ENCODE measurements at regions not wholly inside any gene's neighbourhood (a gene's known extent, or its start where the extent isn't known, plus 50 kb on each side); places are given as distances from the start of the nearest gene placed in this dataset.

DNA sequence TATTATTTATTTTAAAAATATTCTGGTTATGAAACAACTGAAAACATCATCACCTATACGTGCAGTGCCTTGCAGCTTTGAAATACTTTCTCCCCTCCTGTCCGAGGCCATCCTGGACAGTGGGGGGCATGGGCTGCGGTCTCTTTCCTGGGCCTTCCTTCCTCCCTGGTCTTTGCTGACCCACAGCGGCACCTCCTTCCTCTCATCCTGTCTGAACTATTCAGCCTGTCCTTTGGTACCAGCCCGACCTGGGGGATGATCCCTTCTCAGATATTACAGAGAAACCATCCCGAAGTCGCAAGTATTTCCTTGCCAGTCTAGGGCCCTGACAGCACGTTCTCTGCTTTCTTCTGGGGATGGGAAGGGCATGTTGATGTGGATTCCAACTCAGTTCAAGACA, 736.6 kb upstream of the HS6ST1 start:
- no peak overlapping the region for H3K9ac ChIP-seq (ENCODE audit: low read length)
- no peak overlapping the region for H3K4me3 ChIP-seq (ENCODE audit: low read length)
- no peaks in the 10 kb centered on the region for H4K20me1 ChIP-seq (ENCODE audit: insufficient read depth, low read length)
- no peaks in the 10 kb centered on the region for H3F3A ChIP-seq (ENCODE audit: insufficient read depth, low read length)
- no peak overlapping the region for H3K4me2 ChIP-seq (ENCODE audit: low read depth, low read length)
- H3K36me3 ChIP-seq (replicated peaks; ENCODE audit: insufficient read depth, low read length) = no peaks in the 10 kb centered on the region
- H2AFZ ChIP-seq (ENCODE audit: low read length) = no peak overlapping the region
- H3K4me1 ChIP-seq (ENCODE audit: low read length) = no peaks in the 10 kb centered on the region
- TF ChIP-seq EZH2phosphoT487 (IDR thresholded peaks at IDR 0.05; ENCODE audit: low read length) = no peak
- TF ChIP-seq, protein P1, sequence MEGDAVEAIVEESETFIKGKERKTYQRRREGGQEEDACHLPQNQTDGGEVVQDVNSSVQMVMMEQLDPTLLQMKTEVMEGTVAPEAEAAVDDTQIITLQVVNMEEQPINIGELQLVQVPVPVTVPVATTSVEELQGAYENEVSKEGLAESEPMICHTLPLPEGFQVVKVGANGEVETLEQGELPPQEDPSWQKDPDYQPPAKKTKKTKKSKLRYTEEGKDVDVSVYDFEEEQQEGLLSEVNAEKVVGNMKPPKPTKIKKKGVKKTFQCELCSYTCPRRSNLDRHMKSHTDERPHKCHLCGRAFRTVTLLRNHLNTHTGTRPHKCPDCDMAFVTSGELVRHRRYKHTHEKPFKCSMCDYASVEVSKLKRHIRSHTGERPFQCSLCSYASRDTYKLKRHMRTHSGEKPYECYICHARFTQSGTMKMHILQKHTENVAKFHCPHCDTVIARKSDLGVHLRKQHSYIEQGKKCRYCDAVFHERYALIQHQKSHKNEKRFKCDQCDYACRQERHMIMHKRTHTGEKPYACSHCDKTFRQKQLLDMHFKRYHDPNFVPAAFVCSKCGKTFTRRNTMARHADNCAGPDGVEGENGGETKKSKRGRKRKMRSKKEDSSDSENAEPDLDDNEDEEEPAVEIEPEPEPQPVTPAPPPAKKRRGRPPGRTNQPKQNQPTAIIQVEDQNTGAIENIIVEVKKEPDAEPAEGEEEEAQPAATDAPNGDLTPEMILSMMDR (IDR thresholded peaks at IDR 0.05; ENCODE audit: low read length) = no peak
- no peak for TF ChIP-seq EZH2 (optimal IDR thresholded peaks at IDR 0.05; ENCODE audit: low read depth, low read length)
- H3K27me3 ChIP-seq (replicated peaks; ENCODE audit: insufficient read depth, low read length) = no peaks in the 10 kb centered on the region
- no peaks in the 10 kb centered on the region for H3K9me3 ChIP-seq (replicated peaks; ENCODE audit: insufficient read depth, low read length)
- no peak overlapping the region for H3K27ac ChIP-seq (ENCODE audit: low read length)
- H3K9me2 ChIP-seq (replicated peaks; ENCODE audit: insufficient read depth, low read length) = no peaks in the 10 kb centered on the region
- no peak for DNase-seq
- no peaks in the 10 kb centered on the region for H3K79me2 ChIP-seq (ENCODE audit: low read length)

DNA sequence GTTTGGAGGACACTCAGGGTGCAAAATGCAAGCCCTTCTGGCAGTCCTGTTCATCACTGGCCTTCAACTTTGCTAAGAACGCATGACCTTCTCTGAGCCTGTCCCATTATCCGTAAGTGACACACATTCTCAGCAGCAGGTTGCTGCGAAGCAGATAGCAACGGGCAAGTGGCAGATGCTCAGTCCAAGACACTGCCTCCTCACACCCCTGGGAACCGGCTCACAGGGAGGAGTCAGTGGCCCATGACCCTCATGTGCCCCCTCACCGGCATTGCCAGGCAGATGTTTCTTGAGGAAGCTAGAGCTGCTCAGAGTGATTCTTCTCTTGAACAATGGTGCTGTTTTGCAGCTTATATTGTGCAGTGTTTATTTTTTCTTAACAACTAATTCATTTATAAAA, 737.2 kb upstream of the HS6ST1 start:
- Histone ChIP-seq H3K9me2 (replicated peaks; ENCODE audit: insufficient read depth, low read length) (no peaks in the 10 kb centered on the region), H3K4me3 (ENCODE audit: low read length) (no peak overlapping the region), H3K9ac (ENCODE audit: low read length) (no peak overlapping the region), H3K27ac (ENCODE audit: low read length) (no peak overlapping the region), H2AFZ (ENCODE audit: low read length) (no peak overlapping the region), H3K79me2 (ENCODE audit: low read length) (no peaks in the 10 kb centered on the region), H3F3A (ENCODE audit: insufficient read depth, low read length) (no peaks in the 10 kb centered on the region), H3K9me3 (replicated peaks; ENCODE audit: insufficient read depth, low read length) (no peaks in the 10 kb centered on the region), H3K36me3 (replicated peaks; ENCODE audit: insufficient read depth, low read length) (no peaks in the 10 kb centered on the region), H3K27me3 (replicated peaks; ENCODE audit: insufficient read depth, low read length) (no peaks in the 10 kb centered on the region), H3K4me2 (ENCODE audit: low read depth, low read length) (no peak overlapping the region), H4K20me1 (ENCODE audit: insufficient read depth, low read length) (no peaks in the 10 kb centered on the region), H3K4me1 (ENCODE audit: low read length) (no peaks in the 10 kb centered on the region)
- no peak for DNase-seq
- TF ChIP-seq EZH2 (optimal IDR thresholded peaks at IDR 0.05; ENCODE audit: low read depth, low read length) (no peak), EZH2phosphoT487 (IDR thresholded peaks at IDR 0.05; ENCODE audit: low read length) (no peak)
- TF ChIP-seq, protein P1 (IDR thresholded peaks at IDR 0.05; ENCODE audit: low read length) = no peak

DNA sequence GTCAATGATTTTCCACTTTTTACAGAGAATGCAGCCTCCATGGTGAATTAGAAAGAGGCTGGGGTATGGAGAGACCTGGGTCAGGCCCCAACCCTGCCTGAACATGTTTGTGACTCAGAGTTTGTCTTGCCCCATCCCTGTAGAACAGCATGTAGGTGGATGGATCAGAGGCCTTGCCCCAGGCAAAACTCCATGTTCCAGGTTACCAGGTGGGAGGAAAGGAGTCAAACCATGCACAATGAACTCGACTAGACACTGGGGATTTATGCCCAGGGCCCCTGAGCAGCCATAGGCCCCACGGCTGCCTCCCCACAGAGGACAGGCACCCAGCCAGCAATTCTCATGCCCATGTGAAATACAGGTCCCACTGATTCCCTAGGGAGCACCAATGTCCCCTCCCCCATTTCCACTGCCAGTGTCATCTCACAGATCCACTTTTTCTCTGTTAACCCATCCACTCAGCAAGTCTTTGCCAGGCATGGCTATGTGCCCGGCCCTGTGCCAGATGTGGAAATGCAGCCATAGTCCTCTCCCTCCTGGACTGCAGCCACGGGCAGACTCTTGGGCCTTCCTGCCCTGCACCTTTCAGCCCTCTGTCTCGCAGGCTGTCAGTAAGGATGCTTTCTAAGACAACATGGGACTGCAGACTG, 737.8 kb upstream of the HS6ST1 start:
- H3K27me3 ChIP-seq (replicated peaks; ENCODE audit: insufficient read depth, low read length) = no peaks in the 10 kb centered on the region
- H3K36me3 ChIP-seq (replicated peaks; ENCODE audit: insufficient read depth, low read length) = no peaks in the 10 kb centered on the region
- H3K4me2 ChIP-seq (ENCODE audit: low read depth, low read length) = no peak overlapping the region
- no peak overlapping the region for H3K27ac ChIP-seq (ENCODE audit: low read length)
- no peaks in the 10 kb centered on the region for H3K9me3 ChIP-seq (replicated peaks; ENCODE audit: insufficient read depth, low read length)
- DNase-seq = no peak
- H3F3A ChIP-seq (ENCODE audit: insufficient read depth, low read length) = no peaks in the 10 kb centered on the region
- no peaks in the 10 kb centered on the region for H4K20me1 ChIP-seq (ENCODE audit: insufficient read depth, low read length)
- no peaks in the 10 kb centered on the region for H3K9me2 ChIP-seq (replicated peaks; ENCODE audit: insufficient read depth, low read length)
- H3K4me1 ChIP-seq (ENCODE audit: low read length) = no peaks in the 10 kb centered on the region
- no peak overlapping the region for H2AFZ ChIP-seq (ENCODE audit: low read length)
- H3K9ac ChIP-seq (ENCODE audit: low read length) = no peak overlapping the region
- TF ChIP-seq EZH2phosphoT487 (IDR thresholded peaks at IDR 0.05; ENCODE audit: low read length) = no peak
- no peak for TF ChIP-seq EZH2 (optimal IDR thresholded peaks at IDR 0.05; ENCODE audit: low read depth, low read length)
- TF ChIP-seq, protein P1 (IDR thresholded peaks at IDR 0.05; ENCODE audit: low read length) = no peak
- no peak overlapping the region for H3K4me3 ChIP-seq (ENCODE audit: low read length)
- no peaks in the 10 kb centered on the region for H3K79me2 ChIP-seq (ENCODE audit: low read length)
